ENCODE measurements at regions not wholly inside any gene's neighbourhood (a gene's known extent, or its start where the extent isn't known, plus 50 kb on each side); places are given as distances from the start of the nearest gene placed in this dataset.

DNA sequence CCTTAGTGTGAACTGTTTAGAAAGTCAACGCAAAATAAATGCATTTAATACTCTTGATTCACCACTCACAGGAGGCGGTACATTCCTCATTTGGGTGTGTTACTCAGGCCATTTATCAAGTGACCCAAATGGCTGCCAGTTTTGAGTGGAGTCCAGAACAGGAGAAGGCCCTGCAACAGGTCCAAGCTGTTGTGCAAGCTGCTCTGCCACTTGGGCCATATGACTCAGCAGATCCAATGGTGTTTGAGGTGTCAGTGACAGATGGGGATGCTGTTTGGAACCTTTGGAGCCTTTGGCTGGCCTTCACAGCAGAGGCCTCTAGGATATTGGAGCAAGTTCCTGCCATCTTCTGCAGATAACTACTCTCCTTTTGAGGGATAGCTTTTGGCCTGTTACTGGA, 609.2 kb downstream of the KCNT2 start:
- no peak for DNase-seq

DNA sequence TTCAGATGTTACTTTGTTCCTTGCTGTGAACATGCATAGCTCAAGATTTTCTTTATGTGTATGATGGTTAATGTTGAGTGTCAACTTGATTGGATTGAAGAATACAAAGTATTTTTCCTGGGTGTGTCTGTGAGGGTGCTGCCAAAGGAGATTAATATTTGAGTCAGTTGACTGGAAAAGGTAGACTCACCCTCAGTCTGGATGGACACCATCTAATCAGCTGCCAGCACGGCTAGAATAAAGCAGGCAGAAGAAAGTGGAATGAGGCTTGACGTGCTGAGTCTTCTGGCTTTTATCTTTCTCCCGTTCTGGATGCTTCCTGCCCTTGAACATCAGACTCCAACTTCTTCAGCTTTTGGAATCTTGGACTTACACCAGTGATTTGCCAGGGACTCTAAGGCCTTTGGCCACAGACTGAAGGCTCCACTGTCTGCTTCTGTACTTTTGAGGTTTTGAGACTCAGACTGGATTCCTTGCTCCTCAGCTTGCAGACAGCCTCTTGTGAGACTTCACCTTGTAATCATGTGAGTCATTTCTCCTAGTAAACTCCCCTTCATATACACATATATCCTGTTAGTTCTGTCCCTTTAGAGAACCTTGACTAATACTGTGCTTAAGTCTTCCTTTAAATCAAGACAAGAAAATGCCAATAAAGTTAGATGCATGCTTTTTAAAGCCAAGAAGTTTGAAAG, 626.6 kb downstream of the KCNT2 start:
- no peak for DNase-seq

GRCh38 chr1:195979646-195980045, 628.6 kb downstream of the KCNT2 start:
- no peak for DNase-seq

GRCh38 chr1:195973311-195973904, 634.8 kb downstream of the KCNT2 start:
- DNase-seq = no peak

- no peak for DNase-seq
Measured at GRCh38 chr1:195971589-195971988, 636.7 kb downstream of the KCNT2 start.

DNA sequence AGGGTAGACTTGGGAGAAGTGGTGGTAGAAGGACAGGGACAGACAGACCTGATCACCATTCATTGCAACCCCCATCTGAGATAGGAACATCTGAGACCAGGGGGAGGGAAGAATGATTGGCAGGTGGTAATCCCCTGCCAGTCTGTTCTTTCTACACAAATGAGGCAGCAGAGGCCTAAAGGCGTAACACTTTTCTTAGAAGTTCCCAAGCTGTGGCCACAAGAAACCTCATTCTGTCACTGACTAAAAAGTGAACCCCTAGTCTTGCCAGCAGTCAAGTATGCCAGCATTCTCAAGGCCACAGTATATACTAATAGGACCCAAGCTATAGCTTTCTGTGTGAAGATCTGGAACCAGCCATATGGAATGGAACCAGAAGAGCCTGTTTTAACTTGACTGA, 638.0 kb downstream of the KCNT2 start:
- DNase-seq = no peak

GRCh38 chr1:195965475-195965874, 642.8 kb downstream of the KCNT2 start:
- DNase-seq = no peak

GRCh38 chr1:195965036-195965435, 643.2 kb downstream of the KCNT2 start:
- DNase-seq = no peak

GRCh38 chr1:195964516-195964915, 643.7 kb downstream of the KCNT2 start:
- DNase-seq = no peak

- no peak for DNase-seq
Measured at GRCh38 chr1:195962051-195962450, 646.2 kb downstream of the KCNT2 start.

DNA sequence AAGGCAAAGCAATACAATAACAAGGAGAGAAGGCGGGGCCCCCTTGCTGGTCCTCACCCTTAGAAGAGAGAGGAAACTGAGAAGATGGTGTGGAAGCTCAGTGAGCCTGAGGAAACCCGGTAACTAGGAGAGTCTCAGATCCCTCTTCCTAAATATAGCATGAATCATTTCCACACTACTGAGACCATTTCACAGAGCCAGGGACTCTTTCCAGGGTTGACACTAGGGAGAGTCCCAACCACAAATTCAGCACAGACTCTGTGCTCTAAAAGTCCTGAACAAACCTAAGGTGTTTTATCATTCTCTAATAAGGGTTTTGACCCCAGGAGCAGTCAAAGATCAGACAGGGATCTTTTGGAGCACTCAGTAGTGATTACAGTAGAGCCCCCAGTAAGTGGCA, 647.7 kb downstream of the KCNT2 start:
- DNase-seq = no peak

DNA sequence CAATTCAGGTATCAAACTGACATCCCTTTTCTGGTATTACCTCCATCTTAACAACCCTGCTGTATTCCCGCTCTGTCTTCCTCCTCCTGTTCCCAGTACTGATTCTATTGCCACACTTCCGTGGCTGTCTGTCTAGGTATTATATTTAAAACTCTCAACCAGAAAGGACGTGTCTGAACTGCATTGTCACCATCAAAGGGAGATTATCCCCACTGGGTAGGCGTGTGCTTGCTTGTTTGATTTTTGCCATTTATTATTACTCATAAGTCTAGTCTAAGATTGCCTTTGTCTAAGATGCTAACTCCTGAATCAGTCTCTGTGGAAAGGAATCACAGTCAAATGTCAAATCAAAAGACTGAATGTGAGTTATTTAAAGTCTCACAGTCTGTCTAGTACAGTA, 650.1 kb downstream of the KCNT2 start:
- DNase-seq = no peak

- no peak for DNase-seq
Measured at GRCh38 chr1:195956845-195957244, 651.4 kb downstream of the KCNT2 start.

GRCh38 chr1:195954848-195955247, 653.4 kb downstream of the KCNT2 start:
- DNase-seq = no peak

- no peak for DNase-seq
Measured at GRCh38 chr1:195951313-195951712, 656.9 kb downstream of the KCNT2 start.

DNA sequence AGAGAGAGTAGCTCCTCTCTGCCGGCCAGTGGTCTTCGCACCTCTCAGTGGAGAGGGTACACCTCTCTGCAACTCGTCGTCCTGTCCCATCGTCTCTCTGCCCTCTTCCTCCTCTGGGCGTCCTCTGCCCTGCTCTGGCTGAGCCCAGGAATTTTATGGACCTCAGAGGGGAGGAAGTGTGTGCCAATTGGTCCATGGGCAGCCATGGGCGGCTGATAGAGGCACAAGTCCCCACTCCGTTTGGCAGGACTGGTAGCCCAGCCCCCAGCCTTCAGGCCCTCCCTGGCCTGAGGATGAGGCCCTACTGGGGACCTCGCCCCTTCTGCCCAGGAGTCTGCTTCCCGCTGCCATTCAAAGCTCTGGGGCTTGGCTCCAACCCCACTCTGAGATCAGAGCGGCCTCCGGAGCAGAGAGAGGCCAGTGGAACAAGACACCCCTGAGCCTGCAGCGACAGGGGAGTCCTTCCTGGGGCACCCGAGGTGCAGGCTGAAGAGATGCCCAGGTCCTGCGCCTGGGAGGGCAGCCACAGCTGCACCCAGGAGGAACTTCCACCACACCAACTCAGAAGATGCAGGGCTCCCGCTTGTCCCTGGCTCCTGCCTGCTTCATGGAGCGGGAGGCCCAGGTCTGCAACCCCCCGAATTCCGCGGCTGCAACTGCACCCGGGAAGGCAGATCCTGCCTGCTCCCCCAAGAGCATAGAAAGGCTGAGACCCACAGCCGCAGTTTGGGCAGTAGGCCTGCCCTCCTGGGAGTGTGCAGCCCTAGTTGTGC, 659.9 kb downstream of the KCNT2 start:
- no peak for DNase-seq

- no peak for DNase-seq
Measured at GRCh38 chr1:195946500-195946899, 661.7 kb downstream of the KCNT2 start.

DNA sequence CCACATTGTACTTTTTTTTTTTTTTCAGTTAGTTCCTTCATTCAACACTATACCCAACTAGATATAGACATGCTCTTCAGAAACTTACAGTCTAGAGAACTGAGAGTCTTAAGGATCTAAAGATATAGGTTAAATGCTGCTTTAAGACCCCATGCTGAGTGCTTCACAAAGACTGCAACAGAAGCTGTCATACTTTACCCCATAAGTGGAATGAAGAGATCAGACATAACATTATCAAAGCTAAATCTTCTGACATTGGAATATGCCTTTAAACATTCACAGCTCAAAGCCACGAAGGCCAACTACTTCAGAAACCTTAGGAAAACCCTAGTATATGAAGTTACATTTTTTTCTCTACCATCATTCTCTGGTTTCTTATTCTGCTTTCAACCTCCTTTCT, 666.4 kb downstream of the KCNT2 start:
- DNase-seq = no peak

DNA sequence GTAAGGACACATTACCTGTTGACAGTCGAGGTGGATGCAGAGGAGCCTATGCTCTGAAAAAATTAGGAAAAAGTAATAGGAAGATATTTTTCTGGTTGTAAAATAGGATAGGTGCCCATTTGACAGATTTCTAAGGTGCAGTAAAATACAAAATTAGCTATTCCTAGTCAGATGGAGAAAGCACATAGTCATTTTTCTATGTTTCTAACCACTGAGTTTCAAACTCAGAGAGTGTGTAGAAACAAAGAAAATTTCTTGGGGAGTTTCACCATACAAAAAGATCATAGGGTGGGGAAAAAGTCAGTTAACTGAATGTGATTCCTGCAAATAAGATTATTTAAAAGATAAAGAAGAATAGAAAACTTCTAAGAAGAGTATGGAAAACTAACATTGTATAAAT, 666.9 kb downstream of the KCNT2 start:
- DNase-seq = no peak

DNA sequence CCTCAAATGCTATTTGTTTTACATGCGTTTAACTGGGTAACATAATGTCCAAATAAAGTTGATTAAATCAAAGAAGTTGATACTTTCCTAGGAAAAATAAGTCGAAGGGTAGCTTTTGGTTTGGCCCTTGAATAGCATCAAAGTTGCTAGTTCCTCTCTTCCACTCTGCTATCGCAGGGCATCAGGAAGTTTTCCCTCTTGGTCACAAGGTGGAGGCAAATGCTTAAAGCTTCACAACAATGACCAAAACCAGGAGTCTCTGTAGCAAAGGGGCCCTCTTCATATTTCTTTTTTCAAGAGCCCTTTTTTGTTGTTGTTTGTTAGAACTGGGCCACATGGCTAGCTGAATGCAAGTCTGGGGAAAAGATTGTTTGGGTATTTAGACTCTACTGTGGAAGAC, 668.4 kb downstream of the KCNT2 start:
- DNase-seq = no peak

- no peak for DNase-seq
Measured at GRCh38 chr1:195934817-195935553, 673.3 kb downstream of the KCNT2 start.

DNA sequence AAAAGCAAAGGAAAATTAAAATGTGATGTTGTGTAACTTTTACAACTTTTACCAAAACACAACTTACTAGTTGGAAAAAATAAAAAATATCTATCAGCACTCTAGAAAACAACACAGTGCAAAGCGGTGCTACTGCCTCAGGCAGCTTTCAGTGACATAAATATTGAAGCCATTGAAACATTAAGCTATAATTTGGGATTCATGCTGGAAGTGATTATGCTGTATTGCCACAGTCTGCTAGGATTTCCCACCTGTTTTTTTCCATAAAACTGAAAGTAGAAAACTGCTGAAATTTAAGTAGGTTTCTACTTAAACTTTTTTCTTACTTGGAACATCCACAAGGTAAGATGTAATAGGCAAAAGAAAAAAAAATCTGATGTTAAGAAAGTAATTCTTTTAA, 674.4 kb downstream of the KCNT2 start:
- DNase-seq = no peak

DNA sequence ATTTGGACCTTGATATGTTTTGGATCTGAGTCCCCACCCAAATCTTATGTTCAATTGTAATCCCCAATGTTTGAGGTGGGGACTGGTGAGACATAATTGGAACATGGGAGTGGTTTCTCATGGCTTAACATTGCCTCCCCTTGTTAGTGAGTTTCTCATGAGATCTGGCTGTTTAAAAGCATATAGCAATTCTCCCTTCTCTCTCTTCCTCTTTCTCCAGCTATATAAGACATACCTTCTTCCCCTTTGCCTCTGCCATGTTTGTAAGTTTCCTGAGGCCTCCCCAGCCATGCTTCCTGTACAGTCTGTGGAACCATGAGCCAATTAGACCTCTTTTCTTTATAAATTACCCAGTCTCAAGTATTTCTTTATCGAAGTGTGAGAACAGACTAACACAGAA, 692.4 kb downstream of the KCNT2 start:
- no peak for DNase-seq

DNA sequence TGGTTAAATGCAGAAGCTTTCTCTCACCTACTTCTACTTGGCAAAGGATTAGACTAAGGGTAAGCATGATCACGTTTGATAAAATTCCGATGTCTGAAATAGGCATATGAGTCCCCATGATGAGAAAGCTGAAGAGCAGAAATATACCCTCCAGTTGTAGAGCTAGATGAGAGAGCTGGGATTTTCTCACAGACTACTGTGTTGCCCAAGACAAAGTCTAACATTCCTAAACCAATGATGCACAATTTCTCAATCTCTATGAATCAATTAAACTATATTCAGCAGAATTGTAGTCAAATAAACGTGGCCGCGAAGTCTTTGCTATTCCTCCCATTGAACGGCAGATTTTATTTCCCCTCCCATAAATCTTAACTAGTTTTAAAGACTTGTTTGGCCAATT, 699.2 kb downstream of the KCNT2 start:
- DNase-seq = no peak

All from NCI-H146 (cell line).